ENCODE measurements at regions not wholly inside any gene's neighbourhood (a gene's known extent, or its start where the extent isn't known, plus 50 kb on each side); places are given as distances from the start of the nearest gene placed in this dataset.

- no peak overlapping the region for H3K27ac ChIP-seq
- DNase-seq (ENCODE audit: low spot score) = peak; percentile 35
- TF ChIP-seq CTCF (conservative IDR thresholded peaks at IDR 0.05; ENCODE audit: low read depth) = no peak
- ChIA-PET CTCF (no interaction called here), POLR2A (ENCODE audit: low non-redundant PET) (no interaction called here)
These were observed 354.9 kb upstream of the CDH20 start for GRCh38 chr18:60978338-60978737.

GRCh38 chr18:60980422-60981005 lies 352.7 kb upstream of the CDH20 start:
- H3K27ac ChIP-seq = no peak overlapping the region
- POLR2A ChIA-PET (ENCODE audit: low non-redundant PET) = no interaction called here
- CTCF ChIA-PET = no interaction called here
- DNase-seq (ENCODE audit: low spot score) = no peak
- TF ChIP-seq CTCF (conservative IDR thresholded peaks at IDR 0.05; ENCODE audit: low read depth) = no peak

GRCh38 chr18:60981682-60982328 lies 351.4 kb upstream of the CDH20 start:
- CTCF ChIA-PET = no interaction called here

GRCh38 chr18:60982329-60982695 lies 350.9 kb upstream of the CDH20 start:
- no peak overlapping the region for H3K27ac ChIP-seq
- DNase-seq (ENCODE audit: low spot score) = no peak
- CTCF ChIA-PET = no interaction called here
- TF ChIP-seq CTCF (conservative IDR thresholded peaks at IDR 0.05; ENCODE audit: low read depth) = no peak
- POLR2A ChIA-PET (ENCODE audit: low non-redundant PET) = no interaction called here

More at GRCh38 chr18:60981682-60982328, 351.4 kb upstream of the CDH20 start:
- POLR2A ChIA-PET (ENCODE audit: low non-redundant PET) = no interaction called here
- DNase-seq (ENCODE audit: low spot score) = no peak
- no peak overlapping the region for H3K27ac ChIP-seq
- TF ChIP-seq CTCF (conservative IDR thresholded peaks at IDR 0.05; ENCODE audit: low read depth) = no peak

- no peak overlapping the region for H3K27ac ChIP-seq
- TF ChIP-seq CTCF (conservative IDR thresholded peaks at IDR 0.05; ENCODE audit: low read depth) = no peak
- ChIA-PET POLR2A (ENCODE audit: low non-redundant PET) (no interaction called here), CTCF (no interaction called here)
- no peak for DNase-seq (ENCODE audit: low spot score)
These were observed 350.3 kb upstream of the CDH20 start for GRCh38 chr18:60982928-60983327.

- POLR2A ChIA-PET (ENCODE audit: low non-redundant PET) = no interaction called here
These were observed 348.7 kb upstream of the CDH20 start for GRCh38 chr18:60984510-60984909.

More at GRCh38 chr18:60984510-60984909, 348.7 kb upstream of the CDH20 start:
- no peak for TF ChIP-seq CTCF (conservative IDR thresholded peaks at IDR 0.05; ENCODE audit: low read depth)
- no peak overlapping the region for H3K27ac ChIP-seq
- DNase-seq (ENCODE audit: low spot score) = no peak
- CTCF ChIA-PET = no interaction called here

Measured in RWPE1 (cell line).